B cell (primary cell): ENCODE measurements at regions not wholly inside any gene's neighbourhood (a gene's known extent, or its start where the extent isn't known, plus 50 kb on each side); places are given as distances from the start of the nearest gene placed in this dataset.

Experiments used
- CTCF ChIP-seq: fragments of 200-600 bp; IDR thresholded peaks from one replicate; pipeline ENCODE4 v1.8.0; 2022; ENCODE audit warnings: antibody characterized with exemption, mild to moderate bottlenecking
- EZH2 ChIP-seq: IDR thresholded peaks from 2 replicates; pipeline ENCODE4 v1.6.1; 2012; ENCODE audit warnings: borderline replicate concordance, low read depth, mild to moderate bottlenecking, moderate library complexity, low read length; ENCODE audit not compliant: insufficient read depth, poor library complexity, severe bottlenecking

GRCh38 chr3:156761007-156761406 lies 65.1 kb upstream of the LEKR1 start:
- TF ChIP-seq CTCF (no peak), EZH2 (no peak)
